Stimulated activated naive CD4-positive, alpha-beta T cell treated with Interleukin-2 at 50 U/mL for 16 hours (primary cell): ENCODE measurements at regions not wholly inside any gene's neighbourhood (a gene's known extent, or its start where the extent isn't known, plus 50 kb on each side); places are given as distances from the start of the nearest gene placed in this dataset.
"Not testable (repeated sequence)": the region's sequence is repeated elsewhere in the genome, so short reads cannot be mapped to it uniquely, and the experiment has no call there.

ENCODE experiments used
- DNase-seq: peaks from one replicate; lab custom pipeline; 2025; lab: John Stamatoyannopoulos, UW

DNA sequence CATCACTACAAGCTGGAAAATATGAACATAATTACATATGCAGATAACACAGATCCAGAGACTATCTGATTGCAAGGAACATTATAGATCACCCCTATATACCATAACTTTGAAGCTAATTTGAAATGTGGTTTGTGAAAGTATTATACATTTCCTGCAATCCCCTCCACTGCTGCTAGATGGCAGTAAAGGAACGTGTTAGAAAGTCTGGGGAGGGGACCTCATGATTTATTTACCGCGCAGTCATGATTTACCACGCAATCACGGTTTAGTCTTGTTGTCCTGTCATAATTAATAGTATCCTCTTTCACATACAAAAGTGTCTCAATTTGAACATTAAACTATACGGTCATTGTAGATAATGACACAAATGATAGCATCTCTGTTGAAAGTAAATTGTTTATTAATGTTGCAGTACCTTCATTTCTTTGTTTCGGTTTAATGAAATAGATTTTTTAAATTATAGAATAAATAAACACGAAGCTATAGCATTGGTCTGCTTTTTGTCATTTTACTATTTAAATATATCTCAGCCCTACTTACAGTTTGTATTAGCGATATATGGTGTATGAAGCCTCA lies 145.3 kb upstream of the PRSS1 start:
- DNase-seq: peak; percentile 36

DNA sequence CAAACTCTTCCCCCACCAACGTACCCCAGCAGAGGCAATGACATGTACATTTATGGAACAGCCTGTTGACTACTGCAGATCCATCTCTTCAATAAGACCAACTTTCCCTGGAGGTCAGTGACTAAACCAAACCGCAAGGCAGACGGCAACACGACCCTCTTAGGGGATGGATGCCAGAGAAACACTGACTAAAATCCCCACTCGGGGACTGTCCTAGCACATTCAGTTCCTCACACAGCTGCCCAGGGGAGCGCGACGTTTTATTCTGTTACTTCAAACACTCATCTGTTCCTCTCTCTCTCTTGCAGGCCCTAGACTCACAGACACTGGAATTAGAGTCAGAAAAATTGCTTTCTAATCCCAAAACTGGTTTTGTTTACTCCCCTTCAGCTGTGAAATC lies 146.5 kb upstream of the PRSS1 start:
- DNase-seq: no peak

DNA sequence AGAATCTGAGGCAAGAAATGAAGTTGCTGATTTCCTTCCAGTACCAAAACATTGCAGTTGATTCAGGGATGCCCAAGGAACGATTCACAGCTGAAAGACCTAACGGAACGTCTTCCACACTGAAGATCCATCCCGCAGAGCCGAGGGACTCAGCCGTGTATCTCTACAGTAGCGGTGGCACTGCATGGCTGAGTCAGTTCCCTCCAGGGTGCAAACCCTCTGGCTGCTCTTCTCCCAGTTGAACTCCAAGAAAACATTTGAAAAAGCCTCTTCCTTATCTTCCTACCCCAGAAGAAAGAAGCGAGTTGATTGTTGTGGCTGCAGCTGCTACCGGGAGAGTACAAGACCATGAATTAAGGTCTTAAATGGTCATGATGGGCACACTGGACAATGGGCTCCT lies 147.1 kb upstream of the PRSS1 start:
- no peak for DNase-seq

DNA sequence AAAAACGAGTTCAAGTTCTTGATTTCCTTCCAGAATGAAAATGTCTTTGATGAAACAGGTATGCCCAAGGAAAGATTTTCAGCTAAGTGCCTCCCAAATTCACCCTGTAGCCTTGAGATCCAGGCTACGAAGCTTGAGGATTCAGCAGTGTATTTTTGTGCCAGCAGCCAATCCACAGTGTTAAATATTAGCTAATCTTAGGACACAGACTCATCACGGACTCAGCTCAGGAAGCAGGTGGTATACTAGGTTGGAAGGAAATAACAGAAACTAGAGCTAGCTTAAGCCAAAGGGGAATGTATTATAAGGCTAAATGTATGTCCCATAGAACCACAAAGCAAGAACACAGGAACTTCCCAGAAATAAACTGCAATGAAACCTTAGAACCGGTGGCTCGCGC lies 151.0 kb upstream of the PRSS1 start:
- DNase-seq: no peak

DNA sequence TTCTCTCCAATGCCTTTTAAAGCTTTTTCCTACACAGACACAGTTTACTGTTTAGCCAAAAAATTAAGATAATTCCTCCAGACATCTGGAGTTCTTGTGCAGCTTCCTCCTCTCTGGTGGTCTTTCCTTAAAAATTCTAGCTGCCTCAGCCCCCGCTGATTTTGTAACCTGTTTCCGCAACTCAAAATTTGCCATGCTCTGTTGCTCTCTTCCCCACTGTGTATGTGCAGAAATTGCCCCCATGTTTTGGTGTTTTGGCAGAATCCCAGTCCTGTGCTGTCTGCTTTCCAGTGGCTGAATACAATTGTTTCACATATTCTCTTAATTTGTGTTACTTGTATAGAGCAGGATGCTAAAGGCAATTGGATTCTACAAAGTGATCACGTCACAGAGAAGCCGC lies 151.7 kb upstream of the PRSS1 start:
- no peak for DNase-seq

DNA sequence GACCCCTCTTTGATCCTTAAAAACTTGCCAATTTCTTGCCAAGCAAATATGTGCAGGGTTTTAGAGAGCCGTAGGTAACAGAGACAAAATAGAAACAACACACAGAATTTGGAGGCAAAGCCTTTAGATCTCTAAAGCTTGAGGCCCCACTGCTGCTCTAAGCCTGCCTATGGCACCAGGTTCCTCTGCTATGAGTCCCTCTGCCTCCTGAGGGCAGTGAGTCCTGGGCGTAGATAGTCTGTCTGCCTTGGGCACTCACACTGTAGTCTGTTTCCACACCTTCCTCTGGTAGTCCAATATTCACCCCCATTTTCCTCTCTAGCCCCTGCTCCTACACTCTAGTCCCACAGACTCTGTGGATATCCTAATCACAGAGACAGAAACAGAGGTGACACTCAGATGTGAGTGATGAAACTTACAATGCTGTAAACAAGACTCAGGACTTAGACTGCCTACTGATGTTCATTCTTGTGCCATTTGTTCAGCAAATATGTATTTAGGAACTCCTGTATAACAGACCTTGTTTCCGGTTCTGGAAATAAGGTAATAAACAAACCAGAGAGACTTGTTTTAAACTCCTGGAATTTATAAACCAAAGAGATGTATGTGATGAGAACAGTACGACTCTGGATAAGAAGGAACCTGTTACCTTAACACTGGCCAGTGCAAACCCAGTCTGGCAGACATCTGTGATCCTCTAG lies 153.3 kb upstream of the PRSS1 start:
- DNase-seq: no peak

DNA sequence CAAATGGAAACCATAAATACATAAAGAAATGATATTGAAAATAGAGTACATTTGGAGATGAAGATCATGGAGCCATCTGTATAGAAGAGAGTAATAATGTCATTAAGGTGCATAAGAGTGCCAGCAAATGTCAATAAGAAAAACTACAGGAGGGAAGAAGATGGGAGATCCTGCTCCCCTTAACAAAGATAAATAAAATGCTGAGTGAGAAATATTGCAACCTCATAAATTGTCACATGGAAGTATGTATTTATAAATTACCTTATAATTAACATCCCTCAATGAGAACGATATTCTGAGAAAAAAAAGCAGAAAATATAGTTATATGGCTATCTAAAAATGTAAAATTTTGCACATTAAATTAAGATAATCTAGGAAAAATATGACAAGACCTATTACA lies 155.2 kb upstream of the PRSS1 start:
- DNase-seq: no peak

DNA sequence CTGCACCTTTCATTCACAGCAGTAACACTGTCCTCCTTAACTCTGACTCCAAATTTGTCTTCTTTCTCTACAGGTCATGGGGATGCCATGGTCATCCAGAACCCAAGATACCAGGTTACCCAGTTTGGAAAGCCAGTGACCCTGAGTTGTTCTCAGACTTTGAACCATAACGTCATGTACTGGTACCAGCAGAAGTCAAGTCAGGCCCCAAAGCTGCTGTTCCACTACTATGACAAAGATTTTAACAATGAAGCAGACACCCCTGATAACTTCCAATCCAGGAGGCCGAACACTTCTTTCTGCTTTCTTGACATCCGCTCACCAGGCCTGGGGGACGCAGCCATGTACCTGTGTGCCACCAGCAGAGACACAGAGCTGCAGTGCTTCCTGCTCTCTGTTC lies 156.2 kb upstream of the PRSS1 start:
- no peak for DNase-seq

DNA sequence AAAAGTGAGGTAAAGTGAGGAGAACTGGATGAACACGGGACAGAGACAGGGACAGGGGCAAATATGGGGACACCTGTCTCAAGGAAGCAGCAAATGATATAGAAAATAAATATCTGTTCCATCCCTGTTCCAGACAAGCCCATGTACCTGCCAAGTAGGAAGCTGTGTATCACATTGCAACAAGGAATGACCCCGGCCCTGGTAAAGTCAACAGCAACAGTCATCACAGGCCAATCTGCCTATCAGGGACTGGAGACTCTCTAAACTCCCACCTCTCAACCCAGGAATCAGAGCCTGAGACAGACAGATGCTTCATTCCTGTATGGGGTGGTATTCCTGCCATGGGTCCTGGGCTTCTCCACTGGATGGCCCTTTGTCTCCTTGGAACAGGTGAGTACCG lies 156.6 kb upstream of the PRSS1 start:
- no peak for DNase-seq

DNA sequence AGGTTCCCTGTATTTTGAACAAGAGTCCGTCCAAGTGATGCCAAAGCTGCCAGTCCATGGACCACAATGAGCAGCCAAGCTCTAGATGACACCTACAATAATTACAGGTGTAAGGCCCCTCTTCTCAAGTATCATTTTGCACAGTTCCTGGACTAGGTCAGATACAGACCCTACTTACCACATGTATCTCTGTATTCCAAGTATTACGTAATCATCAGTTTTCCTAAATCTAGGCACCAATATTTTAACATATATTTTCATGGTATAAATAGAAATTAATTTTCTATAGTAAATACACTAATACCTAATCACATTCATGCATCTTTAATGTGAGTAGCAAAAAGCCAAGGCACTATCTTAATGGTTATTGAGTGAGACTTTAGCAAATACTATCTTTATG lies 157.0 kb upstream of the PRSS1 start:
- no peak for DNase-seq

DNA sequence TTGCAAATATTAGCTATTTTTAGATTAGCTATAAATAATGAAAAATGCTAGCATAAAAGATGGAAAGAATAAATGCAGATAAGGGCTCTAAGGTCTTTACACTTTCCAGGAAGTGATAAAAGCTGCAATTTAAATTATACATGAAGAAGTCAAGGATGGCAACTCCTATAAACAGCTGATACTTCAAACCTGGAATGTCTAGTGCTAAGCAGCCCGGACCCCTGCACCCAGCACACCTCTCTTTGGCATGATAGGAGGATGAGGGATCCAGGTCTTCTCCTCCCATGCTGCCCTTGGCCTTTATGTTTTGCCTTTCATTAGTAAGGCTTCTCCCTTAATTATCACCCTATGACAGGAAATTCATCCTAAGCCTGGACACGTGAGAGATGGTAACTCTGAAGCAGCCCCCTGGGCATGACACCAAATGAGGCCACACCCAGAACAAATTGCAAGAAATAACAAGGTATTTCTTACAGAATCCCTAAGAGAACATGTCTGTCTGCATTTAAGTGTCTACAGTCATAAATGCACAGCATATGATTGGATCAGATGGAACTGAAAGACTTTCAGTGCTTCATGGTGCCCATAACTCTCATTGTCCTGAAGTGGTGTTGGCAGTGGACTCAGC lies 158.3 kb upstream of the PRSS1 start:
- DNase-seq: no peak

DNA sequence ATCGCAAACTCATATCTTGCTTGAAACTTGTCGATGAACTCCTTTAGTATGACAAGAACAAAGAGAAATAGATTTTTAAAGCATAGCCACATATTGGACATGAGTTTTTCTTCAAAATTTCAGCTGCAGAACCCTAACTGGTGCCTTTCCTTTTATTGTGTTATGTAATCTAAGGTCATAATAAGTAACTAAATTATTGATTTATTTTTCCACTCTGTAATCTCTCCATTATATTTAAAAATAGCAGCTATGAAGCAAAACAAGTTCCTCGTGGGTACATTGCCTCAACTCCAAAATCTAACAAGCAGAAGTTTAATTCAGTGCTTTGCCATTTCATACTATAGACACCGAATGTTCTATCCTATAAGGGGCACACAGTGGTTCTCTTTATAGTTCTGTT lies 159.2 kb upstream of the PRSS1 start:
- no peak for DNase-seq

DNA sequence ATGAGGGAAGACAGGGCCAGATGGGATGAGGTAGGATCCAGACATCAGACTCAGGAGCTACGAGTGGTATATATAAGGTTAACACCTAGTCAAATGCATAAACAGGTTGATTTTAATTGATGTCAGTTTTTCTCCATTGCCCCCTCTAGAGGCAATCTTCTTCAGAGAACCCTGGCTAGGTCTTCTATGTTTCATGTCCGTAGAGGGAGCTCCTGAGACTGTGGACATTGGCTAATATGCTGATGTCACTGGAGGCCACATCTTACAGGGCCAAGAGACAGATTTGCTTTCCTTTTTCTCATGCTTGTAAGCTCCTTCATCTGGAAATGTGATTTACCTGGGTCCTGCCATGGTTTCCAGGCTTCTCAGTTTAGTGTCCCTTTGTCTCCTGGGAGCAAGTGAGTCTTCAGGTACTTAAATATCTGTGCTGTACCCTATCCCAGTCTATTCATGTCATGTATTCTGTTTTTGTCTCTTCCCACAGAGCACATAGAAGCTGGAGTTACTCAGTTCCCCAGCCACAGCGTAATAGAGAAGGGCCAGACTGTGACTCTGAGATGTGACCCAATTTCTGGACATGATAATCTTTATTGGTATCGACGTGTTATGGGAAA lies 161.6 kb upstream of the PRSS1 start:
- DNase-seq: no peak

DNA sequence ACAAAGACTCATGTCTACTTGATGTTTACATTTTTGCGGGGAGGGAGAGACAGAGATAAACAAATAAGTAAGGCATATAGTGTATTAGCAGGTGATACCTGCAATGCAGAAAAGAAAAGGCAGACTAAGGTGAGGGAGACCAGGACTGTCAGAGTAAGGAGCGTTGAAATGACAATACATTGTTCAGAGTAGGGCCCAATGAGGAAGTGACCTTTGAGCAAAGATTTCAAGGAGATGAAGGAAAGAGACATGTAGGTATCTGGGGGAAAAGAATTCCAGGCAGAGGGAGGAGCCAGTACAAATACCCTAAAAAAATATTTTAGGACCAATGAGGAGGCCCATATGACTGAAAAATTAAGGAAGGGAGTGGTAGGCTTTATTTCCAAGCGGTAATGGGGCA lies 162.7 kb upstream of the PRSS1 start:
- DNase-seq: no peak

DNA sequence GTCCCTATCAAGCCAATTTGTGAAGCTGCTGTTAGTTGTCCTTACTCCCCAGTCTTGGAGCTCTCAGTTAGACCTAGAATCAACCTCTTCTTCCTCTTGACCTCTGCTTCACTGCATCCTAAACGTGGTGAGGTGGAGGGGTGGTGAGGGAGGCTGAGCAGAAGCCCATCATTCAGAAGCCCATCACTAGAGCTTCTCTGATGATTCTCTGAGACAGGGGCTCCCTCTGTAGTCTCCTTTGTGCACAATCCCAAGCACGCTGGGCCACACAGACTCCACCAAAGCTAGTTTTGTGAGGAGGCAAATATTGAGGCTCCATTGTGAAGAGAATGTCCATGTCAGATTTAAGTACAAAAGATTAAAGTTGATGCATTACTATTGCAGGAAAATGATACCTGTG lies 163.8 kb upstream of the PRSS1 start:
- DNase-seq: no peak

DNA sequence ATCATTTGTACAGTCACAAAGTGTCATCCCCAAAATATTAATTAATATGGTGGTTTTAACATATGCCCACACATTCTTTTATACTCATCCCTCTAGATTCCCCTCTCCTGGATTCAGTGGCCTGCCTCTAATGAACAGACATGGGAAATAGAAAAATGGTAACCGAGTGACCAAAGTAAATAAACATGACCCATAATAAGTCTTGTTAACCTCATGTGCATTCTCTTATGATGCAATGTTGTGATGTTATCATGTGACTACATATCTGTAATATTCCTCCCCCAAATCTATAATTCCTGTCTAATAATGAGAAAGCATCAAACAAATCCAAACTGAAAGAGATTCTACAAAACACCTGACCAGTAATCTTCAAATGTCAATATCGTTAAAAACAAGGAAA lies 164.5 kb upstream of the PRSS1 start:
- DNase-seq: no peak

DNA sequence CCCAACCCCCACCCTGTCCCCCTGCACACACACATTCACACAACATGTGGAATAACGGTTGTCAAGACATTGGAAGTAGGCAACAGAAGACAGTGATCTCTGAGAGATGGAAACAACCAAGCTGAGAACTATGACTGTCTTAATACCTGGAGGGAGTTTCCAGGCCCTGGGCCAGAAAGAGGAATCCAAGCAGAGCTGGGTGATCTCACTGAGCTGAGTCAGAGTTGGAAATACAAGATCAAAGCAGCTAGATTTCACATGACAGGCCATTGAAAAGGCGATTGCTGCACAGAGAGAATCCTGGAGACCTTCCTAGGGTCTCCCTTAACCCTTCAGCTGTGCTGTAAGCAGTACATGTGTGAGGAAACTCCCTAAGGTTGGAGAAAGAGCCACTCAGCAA lies 165.8 kb upstream of the PRSS1 start:
- peak; percentile 9 for DNase-seq

DNA sequence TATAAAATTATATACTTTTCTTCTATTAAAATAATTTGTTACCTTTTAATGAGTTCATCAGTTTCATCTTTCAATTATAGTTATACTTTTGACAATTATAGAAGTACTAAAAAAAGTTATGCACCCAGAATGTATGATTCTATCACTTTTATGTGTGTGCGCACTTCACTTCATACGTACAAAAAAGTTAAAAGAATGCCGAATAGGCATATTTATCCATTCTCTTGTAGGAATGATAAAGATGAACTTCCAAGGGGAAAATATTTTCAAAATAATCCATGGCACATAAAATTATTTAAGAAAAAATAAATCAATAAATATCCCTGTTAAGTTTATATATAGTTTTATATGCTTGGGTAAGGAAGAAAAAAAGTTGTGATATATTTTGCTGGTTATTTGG lies 166.9 kb upstream of the PRSS1 start:
- DNase-seq: no peak

DNA sequence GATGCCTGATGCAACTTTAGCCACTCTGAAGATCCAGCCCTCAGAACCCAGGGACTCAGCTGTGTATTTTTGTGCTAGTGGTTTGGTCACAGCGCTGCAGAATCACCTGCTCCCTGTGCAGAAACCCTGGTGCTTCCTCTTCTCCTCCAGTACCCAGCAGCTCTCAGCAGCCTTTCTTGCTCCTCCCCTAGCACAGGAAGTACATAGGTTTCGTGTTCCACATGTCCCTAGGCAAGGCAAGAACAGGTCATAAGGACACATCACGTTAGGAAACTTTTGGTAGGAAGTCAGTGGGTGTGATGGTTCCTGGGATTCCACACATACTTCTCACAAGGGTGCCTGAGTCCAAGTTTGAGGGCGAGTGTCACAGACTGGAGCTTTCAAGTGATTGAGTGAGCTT lies 167.9 kb upstream of the PRSS1 start:
- no peak for DNase-seq

DNA sequence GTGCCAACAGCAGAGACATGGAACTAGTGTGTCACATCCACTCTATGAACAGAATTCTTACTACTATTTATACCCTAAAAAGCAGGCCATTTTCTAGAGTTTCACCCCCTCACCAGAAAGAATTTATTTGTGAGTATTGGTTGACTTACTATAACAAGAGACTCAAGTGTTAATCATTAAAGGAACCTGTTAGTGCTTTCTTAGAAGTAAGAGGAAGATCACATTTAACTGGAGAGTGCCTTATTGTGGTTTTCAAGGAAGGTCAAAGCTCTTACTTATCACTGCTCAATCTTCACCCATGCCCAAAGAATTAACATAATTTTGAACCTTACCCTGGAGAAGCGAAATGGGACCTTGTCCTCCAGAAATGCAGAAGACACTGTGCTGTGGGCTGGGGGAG lies 169.3 kb upstream of the PRSS1 start:
- DNase-seq: no peak

DNA sequence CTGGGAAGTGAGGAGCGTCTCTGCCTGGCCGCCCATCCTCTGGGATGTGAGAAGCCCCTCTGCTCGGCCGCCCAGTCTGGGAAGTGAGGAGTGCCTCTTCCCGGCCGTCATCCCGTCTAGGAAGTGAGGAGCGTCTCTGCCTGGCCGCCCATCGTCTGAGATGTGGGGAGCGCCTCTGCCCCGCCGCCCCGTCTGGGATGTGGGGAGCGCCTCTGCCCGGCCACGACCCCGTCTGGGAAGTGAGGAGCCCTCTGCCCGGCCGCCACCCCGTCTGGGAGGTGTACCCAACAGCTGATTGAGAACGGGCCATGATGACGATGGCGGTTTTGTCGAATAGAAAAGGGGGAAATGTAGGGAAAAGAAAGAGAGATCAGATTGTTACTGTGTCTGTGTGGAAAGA lies 173.9 kb upstream of the PRSS1 start:
- DNase-seq: not testable (repeated sequence)

DNA sequence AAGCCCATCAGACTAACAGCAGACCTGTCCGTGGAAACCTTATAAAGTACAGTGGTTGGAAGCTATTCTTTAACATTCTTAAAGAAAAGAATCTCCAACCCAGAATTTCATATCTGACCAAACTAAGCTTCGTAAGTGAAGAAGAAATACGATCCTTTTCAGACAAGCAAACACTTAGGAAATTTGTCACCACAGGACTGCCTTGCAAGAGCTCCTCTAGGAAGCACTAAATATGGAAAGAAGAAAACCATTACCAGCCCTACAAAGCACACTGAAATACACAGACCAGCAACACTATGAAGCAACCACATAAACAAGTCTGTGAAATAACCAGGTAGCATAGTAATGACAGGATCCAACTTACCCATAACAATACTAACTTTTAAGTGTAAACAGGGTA lies 177.7 kb upstream of the PRSS1 start:
- no peak for DNase-seq

DNA sequence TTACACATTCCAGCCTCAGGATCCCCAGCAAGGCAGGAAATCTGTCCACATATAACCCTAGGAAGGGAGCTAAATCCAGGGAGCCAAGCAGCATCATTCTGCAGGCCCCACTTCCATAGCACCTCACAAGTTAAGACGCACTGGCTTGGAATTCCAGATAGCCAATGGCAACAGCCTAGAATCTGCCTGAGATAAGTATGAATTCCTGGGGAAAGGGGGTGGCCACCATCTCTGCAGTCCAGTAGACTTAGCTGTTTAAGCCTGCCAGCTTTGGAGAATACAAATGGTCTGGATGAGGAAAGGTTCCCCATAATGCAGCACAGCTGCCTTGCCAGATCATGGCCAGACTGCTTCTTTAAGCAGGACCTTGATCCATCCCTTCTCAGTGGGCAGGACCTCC lies 179.4 kb upstream of the PRSS1 start:
- DNase-seq: no peak
